ENCODE measurements at regions not wholly inside any gene's neighbourhood (a gene's known extent, or its start where the extent isn't known, plus 50 kb on each side); places are given as distances from the start of the nearest gene placed in this dataset.

DNA sequence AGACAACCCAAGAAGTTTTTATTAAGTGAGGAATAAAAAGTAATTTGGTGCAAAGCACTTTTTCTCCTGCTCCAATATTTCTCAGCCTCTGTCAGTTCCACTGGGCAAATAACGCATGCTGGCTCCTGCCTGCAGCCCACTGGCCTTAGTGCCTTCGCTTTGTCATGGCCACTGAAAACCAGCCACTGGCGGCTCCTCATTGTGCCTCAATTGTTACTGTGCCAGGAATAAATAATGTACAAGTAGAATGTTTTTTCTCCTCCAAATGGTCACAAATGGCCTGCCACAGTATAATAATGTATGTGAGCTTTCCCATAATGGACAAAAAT, 267.1 kb downstream of the ACTR3 start:
- TF ChIP-seq SPI1 (IDR thresholded peaks at IDR 0.05; ENCODE audit: borderline replicate concordance, low read depth) (no peak), GABPA (IDR thresholded peaks at IDR 0.05; ENCODE audit: low read depth) (no peak), POLR2AphosphoS5 (IDR thresholded peaks at IDR 0.05; ENCODE audit: low read depth) (no peak)
- TF ChIP-seq, protein P1, sequence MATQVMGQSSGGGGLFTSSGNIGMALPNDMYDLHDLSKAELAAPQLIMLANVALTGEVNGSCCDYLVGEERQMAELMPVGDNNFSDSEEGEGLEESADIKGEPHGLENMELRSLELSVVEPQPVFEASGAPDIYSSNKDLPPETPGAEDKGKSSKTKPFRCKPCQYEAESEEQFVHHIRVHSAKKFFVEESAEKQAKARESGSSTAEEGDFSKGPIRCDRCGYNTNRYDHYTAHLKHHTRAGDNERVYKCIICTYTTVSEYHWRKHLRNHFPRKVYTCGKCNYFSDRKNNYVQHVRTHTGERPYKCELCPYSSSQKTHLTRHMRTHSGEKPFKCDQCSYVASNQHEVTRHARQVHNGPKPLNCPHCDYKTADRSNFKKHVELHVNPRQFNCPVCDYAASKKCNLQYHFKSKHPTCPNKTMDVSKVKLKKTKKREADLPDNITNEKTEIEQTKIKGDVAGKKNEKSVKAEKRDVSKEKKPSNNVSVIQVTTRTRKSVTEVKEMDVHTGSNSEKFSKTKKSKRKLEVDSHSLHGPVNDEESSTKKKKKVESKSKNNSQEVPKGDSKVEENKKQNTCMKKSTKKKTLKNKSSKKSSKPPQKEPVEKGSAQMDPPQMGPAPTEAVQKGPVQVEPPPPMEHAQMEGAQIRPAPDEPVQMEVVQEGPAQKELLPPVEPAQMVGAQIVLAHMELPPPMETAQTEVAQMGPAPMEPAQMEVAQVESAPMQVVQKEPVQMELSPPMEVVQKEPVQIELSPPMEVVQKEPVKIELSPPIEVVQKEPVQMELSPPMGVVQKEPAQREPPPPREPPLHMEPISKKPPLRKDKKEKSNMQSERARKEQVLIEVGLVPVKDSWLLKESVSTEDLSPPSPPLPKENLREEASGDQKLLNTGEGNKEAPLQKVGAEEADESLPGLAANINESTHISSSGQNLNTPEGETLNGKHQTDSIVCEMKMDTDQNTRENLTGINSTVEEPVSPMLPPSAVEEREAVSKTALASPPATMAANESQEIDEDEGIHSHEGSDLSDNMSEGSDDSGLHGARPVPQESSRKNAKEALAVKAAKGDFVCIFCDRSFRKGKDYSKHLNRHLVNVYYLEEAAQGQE (IDR thresholded peaks at IDR 0.05; ENCODE audit: insufficient replicate concordance, low read depth), result no peak
- TF ChIP-seq, protein P2, sequence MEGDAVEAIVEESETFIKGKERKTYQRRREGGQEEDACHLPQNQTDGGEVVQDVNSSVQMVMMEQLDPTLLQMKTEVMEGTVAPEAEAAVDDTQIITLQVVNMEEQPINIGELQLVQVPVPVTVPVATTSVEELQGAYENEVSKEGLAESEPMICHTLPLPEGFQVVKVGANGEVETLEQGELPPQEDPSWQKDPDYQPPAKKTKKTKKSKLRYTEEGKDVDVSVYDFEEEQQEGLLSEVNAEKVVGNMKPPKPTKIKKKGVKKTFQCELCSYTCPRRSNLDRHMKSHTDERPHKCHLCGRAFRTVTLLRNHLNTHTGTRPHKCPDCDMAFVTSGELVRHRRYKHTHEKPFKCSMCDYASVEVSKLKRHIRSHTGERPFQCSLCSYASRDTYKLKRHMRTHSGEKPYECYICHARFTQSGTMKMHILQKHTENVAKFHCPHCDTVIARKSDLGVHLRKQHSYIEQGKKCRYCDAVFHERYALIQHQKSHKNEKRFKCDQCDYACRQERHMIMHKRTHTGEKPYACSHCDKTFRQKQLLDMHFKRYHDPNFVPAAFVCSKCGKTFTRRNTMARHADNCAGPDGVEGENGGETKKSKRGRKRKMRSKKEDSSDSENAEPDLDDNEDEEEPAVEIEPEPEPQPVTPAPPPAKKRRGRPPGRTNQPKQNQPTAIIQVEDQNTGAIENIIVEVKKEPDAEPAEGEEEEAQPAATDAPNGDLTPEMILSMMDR (IDR thresholded peaks at IDR 0.05; ENCODE audit: insufficient read depth, low read length), result no peak
- DNase-seq (ENCODE audit: low read depth in 1 of 2, low spot score in 1 of 2), result no peak
- H3K27ac ChIP-seq (replicated peaks), result no peak overlapping the region
- H3K4me3 ChIP-seq (replicated peaks; ENCODE audit: insufficient read depth, low read length), result no peak overlapping the region
- H3K27me3 ChIP-seq (ENCODE audit: insufficient read depth, poor library complexity, severe bottlenecking), result no peaks in the 10 kb centered on the region

DNA sequence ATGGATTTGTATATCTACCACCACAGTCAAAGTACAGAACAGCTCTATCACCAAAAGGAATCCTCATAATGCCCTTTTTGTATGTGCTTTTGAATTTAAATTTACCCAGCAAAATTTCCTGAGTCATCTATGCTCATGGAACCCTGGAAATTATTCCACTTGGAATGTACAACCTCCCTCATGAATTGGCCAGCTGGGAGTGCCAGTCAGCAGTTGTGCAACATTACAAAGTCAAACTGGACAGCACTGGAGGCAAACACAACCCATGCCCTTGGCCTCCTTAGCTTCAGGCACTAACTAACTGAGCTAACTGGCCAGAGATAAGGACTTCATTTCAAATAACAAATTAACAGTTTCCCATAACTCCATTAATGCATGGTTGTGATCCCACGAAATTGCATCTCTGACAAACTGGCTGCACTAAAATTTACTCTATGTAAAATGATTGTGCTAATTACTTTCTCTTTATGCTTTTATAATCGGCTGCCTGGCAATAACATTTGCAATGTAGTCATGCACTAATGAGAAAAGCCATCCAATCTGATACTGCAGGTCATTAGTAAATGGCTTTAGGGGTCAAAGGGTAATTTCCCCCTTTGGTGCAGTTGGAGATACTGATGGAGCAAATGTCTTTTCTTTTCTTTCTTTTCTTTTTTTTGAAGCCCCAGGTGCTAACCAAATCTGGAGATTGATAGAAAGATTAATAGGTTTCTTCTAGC, 270.5 kb downstream of the ACTR3 start:
- DNase-seq (ENCODE audit: low read depth in 1 of 2, low spot score in 1 of 2), result no peak
- Histone ChIP-seq H3K27me3 (ENCODE audit: insufficient read depth, poor library complexity, severe bottlenecking) (no peaks in the 10 kb centered on the region), H3K4me3 (replicated peaks; ENCODE audit: insufficient read depth, low read length) (no peak overlapping the region), H3K27ac (replicated peaks) (no peak overlapping the region)
- TF ChIP-seq POLR2AphosphoS5 (IDR thresholded peaks at IDR 0.05; ENCODE audit: low read depth) (no peak), GABPA (IDR thresholded peaks at IDR 0.05; ENCODE audit: low read depth) (no peak), SPI1 (IDR thresholded peaks at IDR 0.05; ENCODE audit: borderline replicate concordance, low read depth) (no peak)
- TF ChIP-seq, protein P2 (IDR thresholded peaks at IDR 0.05; ENCODE audit: insufficient read depth, low read length), result no peak
- TF ChIP-seq, protein P1 (IDR thresholded peaks at IDR 0.05; ENCODE audit: insufficient replicate concordance, low read depth), result no peak

DNA sequence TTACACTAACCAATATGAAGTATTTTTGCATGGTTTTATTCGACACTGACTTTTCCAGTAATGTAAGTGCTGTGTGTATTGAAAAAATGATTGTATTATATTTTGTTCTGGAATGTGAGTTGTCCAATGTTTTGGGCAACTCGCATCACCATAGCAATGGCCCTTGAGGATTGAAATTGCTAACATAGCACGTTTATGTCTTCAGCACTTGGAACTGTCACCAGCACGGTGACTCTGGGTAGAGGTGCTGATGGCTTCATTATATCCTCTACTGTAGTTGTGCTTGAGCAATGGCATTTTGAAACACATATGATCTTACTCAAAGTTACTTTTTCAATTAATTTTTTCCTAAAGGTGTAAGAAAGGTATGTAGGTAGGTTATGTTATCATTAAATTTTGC, 271.5 kb downstream of the ACTR3 start:
- DNase-seq (ENCODE audit: low read depth in 1 of 2, low spot score in 1 of 2), result no peak
- H3K27ac ChIP-seq (replicated peaks), result no peak overlapping the region
- H3K27me3 ChIP-seq (ENCODE audit: insufficient read depth, poor library complexity, severe bottlenecking), result no peaks in the 10 kb centered on the region
- TF ChIP-seq POLR2AphosphoS5 (IDR thresholded peaks at IDR 0.05; ENCODE audit: low read depth) (no peak), SPI1 (IDR thresholded peaks at IDR 0.05; ENCODE audit: borderline replicate concordance, low read depth) (no peak), GABPA (IDR thresholded peaks at IDR 0.05; ENCODE audit: low read depth) (no peak)
- TF ChIP-seq, protein P2 (IDR thresholded peaks at IDR 0.05; ENCODE audit: insufficient read depth, low read length), result no peak
- TF ChIP-seq, protein P1 (IDR thresholded peaks at IDR 0.05; ENCODE audit: insufficient replicate concordance, low read depth), result no peak
- no peak overlapping the region for H3K4me3 ChIP-seq (replicated peaks; ENCODE audit: insufficient read depth, low read length)
